HG03342 (cell line): ENCODE measurements at regions not wholly inside any gene's neighbourhood (a gene's known extent, or its start where the extent isn't known, plus 50 kb on each side); places are given as distances from the start of the nearest gene placed in this dataset.
"Not testable (repeated sequence)": the region's sequence is repeated elsewhere in the genome, so short reads cannot be mapped to it uniquely, and the experiment has no call there.

Experiments
- ATAC-seq: cut with Tn5 transposase; IDR thresholded peaks from one replicate; pipeline ENCODE4 v1.9.1; 2021; ENCODE audit warnings: mild to moderate bottlenecking, moderate library complexity; ENCODE audit not compliant: unreplicated experiment

DNA sequence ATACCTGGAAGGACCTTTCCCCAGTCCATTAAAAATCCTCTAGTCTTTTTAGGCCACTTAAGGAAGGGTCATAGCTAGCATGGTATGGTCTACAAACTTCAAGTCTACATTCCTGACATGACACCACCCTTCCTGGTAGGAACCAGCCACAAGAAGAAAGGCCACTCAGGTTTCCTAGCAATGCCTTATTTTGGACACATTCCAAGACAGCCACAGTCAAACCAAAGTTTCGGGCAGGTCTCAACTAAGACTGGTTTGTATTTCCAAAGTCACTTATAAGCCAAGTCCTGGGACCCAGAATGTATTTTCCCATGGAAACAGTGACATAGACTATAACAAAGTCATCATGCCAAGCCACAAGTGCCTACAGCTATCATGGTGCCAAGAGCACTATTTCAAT lies 50.6 kb upstream of the SLC44A3 start:
- ATAC-seq: no peak

DNA sequence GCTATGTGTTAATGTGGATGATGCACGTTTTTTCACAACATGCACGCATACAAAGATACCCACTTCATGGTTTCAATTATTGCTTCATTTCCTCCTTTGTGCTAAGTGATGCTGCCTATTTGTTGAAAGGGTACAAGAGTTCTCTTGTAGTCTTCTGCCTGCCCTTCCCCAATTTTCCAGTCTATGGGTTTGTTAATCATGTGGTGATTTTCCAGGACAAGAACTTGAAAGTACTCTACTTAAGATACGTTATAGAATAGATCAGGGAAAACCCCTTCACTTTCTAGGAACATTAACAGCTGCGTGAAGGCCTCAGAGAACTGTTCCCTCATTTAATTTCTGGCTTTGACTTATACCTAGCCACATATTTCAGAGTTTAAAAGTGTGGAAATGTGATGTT lies 52.1 kb upstream of the SLC44A3 start:
- ATAC-seq: no peak

DNA sequence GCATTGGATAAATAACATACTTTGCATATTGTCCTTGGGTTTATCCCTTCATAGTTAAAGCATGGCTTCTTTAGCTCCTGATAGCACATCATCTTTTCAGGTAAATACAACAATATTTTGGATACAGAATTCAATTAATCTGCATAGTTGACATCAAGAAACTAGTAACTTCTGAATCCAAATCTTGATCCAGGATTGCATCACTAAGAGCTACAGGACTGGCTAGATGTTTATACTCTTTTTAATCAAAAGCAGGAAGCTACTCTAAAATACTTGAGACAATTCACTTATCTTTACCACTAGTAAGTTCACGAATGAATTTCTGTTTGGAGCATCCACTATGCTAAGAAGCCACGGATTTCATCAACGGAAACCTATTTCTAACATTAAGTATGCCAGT lies 54.2 kb upstream of the SLC44A3 start:
- ATAC-seq: no peak

DNA sequence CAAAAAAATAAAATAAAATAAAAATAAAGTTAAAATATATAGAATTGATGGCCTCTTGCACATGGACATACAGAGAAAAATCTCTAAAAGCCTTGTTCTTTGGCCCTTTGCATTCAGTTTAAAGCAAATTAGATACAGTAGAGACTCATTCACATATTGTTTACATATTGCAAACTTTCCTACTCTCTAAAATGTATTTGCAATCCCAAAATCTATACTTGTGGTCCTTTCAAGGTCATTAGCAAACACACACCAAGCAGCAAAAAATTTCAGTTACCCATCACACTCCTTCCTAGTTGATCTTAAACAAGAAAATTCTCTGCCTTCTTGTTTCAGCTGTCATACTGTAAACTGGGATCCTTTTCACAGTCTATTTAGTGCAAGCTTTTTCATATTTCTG lies 61.0 kb upstream of the SLC44A3 start:
- ATAC-seq: no peak

DNA sequence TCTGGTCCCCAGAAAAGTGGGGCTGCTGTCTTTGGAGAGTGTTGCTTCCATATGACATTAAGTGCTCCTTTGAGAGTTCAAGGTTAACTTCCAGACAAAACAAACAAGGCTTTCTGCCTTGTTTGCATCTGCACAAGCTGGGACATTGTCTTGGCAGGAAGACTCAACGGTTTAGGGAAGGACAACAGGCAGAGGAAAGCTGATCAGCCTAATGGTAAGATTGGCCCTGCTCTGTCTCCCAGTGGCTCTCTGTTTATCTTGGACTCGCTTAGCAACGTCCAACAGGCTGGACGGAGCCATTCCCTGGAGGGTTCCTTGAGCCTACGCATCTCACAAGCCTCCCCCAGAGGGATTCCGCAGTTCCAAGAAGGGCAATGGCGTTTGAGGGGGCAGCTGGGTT lies 62.2 kb upstream of the SLC44A3 start:
- no peak for ATAC-seq

DNA sequence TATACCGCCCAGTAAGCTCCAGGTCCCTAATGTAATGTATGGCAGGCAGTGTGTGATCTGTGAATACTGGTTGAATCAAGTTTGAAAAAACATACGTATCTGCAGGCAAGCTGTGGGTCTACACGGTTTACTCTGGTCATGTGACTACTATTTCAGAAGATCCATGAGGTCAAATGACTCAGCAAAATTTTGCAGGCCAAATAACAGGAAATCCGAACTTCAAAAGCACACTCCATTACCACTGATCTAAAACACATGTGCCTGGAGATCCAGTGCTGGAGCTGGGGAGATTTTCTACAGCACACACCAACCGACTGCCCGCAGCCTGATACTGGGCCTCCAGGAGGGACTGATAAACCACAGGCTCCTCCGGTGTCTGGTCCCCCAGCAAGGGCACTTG lies 64.5 kb upstream of the SLC44A3 start:
- no peak for ATAC-seq

DNA sequence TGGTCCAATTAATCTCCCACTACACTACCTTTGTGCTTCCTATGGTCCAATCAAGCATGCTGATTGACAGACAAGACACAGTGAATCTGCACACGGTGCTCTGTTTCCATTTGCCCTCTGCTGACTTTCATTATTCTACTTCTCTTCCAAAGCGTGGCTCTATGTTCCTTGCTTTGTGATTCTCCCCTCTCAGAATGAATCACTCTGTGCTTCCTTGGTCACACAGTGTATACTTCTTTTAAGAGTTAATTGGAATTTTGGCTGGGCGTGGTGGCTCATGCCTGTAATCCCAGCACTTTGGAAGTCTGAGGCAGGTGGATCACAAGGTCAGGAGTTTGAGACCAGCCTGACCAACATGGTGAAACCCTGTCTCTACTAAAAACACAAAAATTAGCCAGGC lies 65.1 kb upstream of the SLC44A3 start:
- ATAC-seq: not testable (repeated sequence)

DNA sequence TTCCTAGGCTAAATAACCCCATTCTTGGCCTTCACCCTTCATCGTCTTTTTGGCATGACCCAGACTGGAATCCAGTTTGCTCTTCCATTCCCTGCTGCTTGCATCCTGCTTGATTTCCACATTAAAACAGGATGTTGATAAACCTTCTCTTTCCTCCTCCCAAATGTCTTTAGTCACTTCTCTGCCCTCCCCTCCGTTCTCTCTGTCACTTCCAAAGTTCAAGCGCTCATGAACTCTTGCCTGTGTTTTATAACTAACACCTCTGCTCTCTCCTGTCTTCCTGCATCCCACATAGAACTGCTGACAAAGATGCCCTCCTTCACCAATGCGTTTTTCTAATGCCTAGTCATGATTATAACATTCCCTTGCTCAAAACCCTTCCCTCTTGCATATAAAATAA lies 65.6 kb upstream of the SLC44A3 start:
- ATAC-seq: no peak

DNA sequence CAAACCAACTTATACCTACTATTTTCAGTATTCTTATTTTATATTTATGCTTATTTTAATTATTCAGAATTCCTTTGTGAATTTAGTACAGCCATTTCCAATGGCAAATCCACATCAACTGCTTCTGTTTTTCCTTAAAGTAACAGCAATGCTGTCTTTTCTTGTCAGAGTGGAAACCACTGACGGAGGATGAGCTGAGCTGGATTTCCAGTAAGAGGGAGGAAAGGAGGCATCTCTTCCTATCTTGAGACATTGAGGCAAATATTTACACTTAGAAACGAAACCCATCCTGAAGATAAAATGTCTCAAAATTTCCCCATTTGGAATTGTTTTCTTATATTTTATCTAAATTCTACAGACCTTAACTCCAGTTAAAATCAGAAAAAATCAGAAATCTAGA lies 66.1 kb upstream of the SLC44A3 start:
- ATAC-seq: no peak

DNA sequence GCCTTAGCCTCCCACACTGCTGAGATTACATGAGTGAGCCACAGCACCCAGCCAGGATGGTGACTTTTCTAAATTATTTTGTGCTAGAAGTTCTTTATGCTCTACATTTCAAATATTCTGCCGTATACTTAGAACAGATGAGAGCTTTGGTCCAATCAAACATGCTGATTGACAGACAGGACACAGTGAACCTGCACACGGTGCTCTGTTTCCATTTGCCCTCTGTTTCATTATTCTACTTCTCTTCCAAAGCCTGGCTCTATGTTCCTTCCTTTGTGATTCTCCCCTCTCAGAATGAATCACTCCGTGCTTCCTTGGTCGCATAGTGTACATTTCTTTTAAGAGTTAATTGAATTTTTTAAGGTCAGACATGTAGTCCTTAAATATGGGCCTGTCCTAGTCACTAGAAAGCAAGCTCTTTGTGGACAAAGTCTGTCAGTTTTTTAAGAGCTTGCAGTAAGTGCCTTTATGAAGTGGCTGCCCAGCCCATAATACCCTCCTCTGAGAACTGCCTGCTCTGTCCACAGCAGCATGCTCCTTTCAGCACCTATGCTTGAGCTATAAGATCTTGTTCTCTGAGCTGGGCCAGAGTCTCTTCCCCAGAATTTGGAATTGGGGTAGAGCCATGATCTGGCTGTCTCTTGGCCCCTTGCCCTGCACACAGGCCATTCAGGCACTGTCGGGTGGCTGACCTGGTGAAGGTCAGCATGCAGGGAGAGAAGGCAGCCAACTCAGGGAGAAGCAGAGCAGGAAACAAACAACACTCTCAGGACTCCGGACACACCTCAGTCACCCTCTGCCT lies 66.8 kb upstream of the SLC44A3 start:
- ATAC-seq: no peak

DNA sequence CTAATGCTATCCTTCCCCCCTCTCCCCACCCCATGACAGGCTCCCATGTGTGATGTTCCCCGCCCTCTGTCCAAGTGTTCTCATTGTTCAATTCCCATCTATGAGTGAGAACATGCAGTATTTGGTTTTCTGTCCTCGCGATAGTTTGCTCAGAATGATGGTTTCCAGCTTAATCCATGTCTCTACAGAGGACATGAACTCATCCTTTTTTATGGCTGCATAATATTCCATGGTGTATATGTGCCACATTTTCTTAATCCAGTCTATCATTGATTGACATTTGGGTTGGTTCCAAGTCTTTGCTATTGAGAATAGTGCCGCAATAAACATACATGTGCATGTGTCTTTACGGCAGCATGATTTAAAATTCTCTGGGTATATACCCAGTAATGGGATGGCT lies 68.7 kb upstream of the SLC44A3 start:
- not testable (repeated sequence) for ATAC-seq

DNA sequence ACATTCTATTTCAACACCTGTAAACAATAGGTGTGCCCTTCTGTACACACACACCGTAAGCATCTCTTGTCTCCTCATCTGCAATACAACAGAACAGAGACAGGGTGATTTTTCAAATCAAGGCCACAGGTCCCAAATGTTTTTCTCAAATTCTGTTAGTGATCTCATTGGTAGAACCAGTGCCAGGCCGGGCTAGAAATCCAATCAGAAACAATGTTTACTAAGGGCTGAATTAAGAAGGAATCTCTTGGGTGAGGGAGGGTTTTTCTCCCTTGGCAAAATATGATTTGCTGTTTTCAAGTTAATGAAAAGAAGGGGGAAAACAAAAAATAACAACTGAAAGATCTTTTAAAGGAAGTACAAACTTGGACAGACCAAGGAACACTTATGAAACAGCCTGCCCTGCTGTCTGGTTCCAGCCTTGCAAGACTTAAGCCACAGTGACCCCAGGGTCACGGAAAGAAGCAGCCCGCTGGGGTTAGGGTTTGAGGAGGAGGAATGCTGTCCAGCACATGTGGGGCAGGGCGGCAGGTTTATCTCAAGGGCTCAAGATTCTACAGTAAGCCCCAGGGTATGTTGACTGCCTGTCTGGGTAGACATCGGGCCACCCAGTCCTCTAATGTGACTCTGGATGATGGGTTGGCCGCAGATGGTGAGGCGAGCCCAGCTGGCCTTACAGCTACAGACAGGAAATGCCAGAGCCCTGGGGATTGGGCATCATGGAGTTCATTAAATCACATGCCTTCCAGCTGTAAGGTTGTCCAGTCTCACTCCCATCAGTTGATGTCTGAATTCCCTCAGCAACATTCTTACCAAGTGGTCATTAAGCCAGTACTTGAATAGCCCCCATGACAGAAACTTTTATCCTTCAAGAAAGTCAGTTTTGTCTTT lies 73.3 kb upstream of the SLC44A3 start:
- no peak for ATAC-seq

DNA sequence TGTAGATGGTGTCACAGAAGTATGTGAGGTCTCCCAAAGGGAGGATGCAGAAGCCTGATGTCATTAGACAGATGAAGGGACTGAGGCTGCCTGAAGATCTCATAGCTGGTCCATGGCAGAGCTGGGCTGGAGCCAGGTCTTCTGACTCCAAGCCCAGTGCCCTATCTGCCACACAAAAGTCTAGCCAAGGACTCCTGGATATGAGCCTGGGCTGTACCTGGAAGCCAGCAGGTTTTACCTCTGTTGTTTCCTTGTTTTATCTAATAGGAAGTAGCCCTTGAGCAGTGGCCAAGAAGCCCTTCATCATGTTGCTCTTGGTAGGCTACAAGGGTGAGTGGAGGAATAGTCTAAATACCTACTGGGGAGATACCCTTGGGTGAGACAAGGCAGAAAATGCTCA lies 74.4 kb upstream of the SLC44A3 start:
- ATAC-seq: no peak

DNA sequence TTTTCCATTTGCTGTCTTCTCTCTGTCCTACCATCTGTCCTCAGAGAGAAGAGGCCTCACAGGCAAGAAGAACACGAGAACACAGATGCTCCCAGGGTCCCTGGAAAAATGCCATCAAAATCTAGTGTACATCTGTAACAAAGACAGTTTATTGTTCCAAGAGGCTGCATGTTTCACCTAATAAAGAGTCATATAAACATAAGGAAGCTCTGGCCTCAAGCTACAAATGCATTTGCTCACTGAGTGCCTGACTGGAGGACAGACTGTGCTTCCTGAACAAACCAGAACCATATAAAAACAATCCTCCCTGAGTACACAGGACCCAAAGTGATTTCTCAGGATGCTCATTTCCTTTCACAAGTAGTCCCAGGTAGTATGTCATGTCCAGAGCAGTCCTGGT lies 76.3 kb upstream of the SLC44A3 start:
- ATAC-seq: no peak

DNA sequence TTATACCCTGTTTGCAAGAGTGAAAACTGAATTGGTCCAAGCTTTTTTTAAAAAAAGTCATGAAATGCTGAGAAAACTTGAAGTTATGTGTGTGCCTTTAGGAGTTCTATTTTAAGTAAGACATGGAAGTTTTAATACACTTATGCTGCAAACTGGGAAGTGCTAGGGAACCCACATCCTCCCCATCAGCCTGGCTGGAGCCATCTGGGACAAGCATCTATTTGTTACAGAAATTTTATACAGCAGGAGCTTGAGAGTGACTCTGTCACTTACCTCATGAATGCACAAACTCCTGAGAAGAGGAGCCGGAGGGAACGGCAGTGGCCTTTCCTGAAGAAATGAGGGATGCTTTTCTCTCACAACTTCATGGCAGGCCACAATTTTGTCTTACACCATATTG lies 78.2 kb upstream of the SLC44A3 start:
- no peak for ATAC-seq

DNA sequence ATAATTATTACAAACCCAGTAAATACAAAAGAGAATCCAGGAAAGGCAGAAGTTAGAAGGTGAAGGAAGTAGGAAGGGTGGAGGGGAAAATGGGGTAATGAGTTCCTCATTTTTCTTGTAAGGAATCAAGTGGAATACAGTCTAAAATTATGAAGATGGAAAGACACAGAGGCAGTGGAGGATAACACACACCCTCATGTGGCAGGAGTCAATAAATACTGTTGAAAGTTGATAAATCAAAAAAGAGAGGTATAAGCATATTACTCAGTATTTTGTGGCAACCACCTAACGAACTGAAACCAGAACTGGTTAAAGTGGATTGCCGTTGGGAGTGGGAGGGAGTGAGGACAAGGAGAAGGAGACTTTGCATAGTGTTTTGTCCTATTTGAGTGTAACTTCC lies 78.6 kb upstream of the SLC44A3 start:
- no peak for ATAC-seq

DNA sequence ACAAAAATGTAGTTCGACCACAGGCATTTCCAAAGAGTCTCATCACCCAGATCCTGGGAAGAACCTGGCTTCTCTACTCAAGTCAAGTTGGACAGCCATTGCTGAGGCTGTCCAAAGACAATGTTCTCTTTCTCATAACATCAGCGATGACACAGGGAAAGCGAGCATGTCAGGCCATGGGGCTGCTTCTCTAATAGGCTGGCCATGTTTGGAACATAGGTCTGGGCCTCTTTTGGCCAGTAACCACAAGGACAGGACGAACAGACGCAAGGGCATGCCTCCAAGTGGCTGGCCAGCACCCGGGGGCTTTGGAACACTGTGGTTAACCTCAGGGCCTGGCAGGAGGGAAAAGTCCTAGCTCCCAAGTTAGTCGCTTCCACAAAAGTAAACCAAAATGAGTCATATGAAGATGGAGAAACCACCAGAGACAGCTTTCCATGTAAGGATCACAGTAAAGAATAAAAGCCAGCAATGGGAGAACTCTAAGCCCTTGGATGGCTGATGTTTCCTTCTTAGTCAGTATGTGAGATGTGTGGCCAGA lies 80.6 kb upstream of the SLC44A3 start:
- no peak for ATAC-seq

DNA sequence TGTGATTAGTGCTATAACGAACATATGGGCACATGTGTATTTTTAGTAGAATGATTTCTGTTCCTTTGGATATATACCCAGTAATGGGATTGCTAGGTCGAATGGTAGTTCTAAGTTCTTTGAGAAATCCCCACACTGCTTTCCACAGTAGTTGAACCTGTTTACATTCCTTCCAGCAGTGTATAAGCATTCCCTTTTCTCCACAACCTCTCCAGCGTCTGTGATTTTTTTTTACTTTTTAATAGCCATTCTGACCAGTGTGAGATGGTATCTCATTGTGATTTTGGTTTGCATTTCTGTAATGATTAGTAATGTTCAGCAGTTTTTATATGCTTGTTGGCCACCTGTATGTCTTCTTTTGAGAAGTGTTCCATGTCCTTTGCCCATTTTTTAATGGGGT lies 81.8 kb upstream of the SLC44A3 start:
- ATAC-seq: no peak

DNA sequence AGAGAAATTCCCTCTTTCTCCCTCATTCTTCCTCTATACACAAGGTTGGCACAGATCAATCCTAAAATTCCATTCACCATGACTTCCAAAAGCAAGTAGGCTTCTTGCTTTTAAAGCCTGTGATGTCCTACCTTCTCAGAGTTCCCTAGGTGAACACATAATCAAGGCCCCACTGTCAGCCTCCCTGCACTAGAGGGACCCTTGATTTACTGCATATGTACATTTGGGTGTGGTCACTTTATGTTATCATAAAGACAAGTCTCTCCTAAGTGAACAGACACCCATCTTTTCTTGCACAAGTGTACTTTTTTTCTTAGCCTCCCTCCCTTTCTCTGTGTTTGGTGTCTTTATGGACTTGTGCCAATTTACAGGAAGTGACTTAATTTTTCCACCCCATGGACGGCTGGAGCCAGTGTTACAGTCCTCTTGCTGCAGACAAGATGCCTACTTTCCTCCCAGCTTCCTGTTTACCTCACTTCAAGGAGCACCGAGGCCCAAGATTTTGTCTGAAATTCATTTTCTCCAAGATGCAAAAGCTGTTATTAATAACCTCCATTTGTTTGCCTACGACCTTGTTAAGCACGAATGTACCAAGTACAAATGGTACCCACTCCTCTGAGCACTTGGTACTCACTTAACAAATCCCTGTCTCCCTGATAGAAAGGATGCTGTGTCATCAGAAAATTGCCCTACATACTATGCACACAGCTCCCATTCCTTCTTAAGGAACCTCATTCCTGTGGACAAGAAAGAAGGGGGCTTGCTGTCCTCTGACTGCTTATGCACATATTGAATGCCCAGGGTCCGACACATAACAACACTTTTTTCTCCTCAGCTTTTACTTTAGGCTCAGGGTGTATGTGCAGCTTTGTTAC lies 82.8 kb upstream of the SLC44A3 start:
- no peak for ATAC-seq

DNA sequence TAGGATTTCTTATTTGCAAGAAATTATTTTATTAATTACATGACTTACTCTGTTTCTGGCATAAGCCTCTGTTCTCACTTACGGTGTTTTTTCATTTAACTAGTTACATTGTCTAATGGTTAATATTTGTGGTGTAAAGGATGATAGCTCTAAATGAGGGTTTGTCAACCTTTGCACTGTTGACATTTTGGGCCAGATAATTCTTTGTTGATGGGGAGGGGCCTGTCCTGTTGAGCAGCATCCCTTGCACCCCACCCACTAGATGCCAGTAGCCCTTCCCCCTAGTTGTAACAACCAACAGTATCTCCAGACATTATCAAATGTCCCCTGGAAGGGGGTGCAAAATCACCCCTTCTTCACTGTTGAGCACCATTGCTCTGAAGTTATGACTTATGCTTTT lies 83.6 kb upstream of the SLC44A3 start:
- ATAC-seq: no peak

DNA sequence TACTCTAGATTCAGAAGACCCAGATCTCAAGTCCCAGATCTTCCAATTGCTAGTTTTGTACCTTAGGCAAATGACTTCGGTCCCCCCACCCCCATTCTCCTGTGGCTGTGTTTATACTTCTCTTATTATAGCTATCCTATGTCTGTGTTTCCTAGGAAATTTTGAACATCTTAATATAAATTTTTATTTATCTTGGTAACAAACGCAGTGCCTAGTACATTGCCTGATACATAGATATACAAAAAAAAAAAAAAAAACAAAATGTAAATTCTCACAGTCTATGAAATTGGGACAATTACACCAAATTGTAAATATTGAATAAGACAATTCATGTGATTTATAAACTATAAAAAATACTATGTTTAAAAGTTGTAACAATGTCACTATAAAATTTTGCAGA lies 84.1 kb upstream of the SLC44A3 start:
- no peak for ATAC-seq
